ACC112 (cell line): ENCODE measurements at regions not wholly inside any gene's neighbourhood (a gene's known extent, or its start where the extent isn't known, plus 50 kb on each side); places are given as distances from the start of the nearest gene placed in this dataset.
"Not testable (repeated sequence)": the region's sequence is repeated elsewhere in the genome, so short reads cannot be mapped to it uniquely, and the experiment has no call there.

Source experiments
- H2AFZ ChIP-seq: fragments of 200-600 bp; sonication (generic); one replicate; pipeline ENCODE4 v1.6.0; 2017; ENCODE audit warnings: antibody characterized with exemption, low read length; ENCODE audit not compliant: unreplicated experiment
- H3K27ac ChIP-seq: fragments of 200-600 bp; sonication (generic); 2 replicates; pipeline ENCODE4 v1.5.1; 2014; ENCODE audit warnings: low read depth, mild to moderate bottlenecking, antibody characterized with exemption, low read length, moderate library complexity
- H3K27me3 ChIP-seq: fragments of 200-600 bp; sonication (generic); 2 replicates; pipeline ENCODE4 v1.6.1; 2014; ENCODE audit warnings: mild to moderate bottlenecking, antibody characterized with exemption, low read length, moderate library complexity, mixed read lengths; ENCODE audit not compliant: insufficient read depth
- H3K36me3 ChIP-seq: fragments of 200-600 bp; sonication (generic); 2 replicates; pipeline ENCODE4 v1.6.1; 2016; ENCODE audit warnings: mild to moderate bottlenecking, antibody characterized with exemption, low read length, moderate library complexity, mixed read lengths; ENCODE audit not compliant: insufficient read depth
- H3K4me1 ChIP-seq: fragments of 200-600 bp; sonication (generic); one replicate; pipeline ENCODE4 v1.6.1; 2016; ENCODE audit warnings: low read length, mixed read lengths; ENCODE audit not compliant: insufficient read depth, unreplicated experiment, control insufficient read depth
- H3K4me3 ChIP-seq: fragments of 200-600 bp; sonication (generic); 2 replicates; pipeline ENCODE4 v1.5.1; 2014; ENCODE audit warnings: mild to moderate bottlenecking, low read depth, low read length
- H3K79me2 ChIP-seq: fragments of 200-600 bp; sonication (generic); one replicate; pipeline ENCODE4 v1.6.0; 2016; ENCODE audit warnings: low read length; ENCODE audit not compliant: control insufficient read depth, unreplicated experiment, insufficient read depth

GRCh38 chr4:28443371-28443770 lies 1582.7 kb downstream of the STIM2 start:
- H3K36me3 ChIP-seq: no peaks in the 10 kb centered on the region
- no peaks in the 10 kb centered on the region for H3K27me3 ChIP-seq
- peaks cover 13% of the 10 kb centered on the region for H3K4me1 ChIP-seq
- H3K27ac ChIP-seq: no peak overlapping the region
- no peaks in the 10 kb centered on the region for H3K79me2 ChIP-seq
- no peak overlapping the region for H2AFZ ChIP-seq
- H3K4me3 ChIP-seq: no peak overlapping the region

DNA sequence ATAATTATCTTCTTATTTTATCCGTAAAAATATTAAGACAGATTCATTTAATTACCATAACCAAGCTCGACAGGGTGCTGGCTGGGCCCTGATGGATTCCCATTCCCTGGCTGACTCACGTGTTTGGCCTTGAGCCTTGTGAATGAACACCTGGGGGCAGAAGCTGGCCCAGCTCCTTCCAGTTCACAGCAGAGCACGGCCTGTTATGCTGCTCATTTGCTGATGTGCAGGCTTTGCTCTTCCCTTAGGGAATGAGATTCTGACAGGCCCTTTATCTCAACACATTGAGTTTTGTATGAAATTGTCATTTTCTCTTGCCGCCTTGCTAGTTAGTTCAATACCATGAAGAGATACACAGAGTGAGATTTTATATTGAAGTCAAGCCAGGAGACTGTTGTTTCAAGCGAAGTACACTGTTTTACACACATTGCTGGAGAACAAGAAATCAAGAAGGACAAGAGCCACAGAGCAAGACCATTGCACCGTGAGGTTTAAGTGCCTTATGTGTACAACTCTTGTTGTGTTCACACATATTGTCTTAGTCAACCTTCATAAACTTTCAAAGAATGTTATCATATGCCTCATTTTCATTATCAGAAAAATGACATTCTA lies 1583.3 kb downstream of the STIM2 start:
- no peak overlapping the region for H3K4me3 ChIP-seq
- no peaks in the 10 kb centered on the region for H3K27me3 ChIP-seq
- peaks cover 13% of the 10 kb centered on the region for H3K4me1 ChIP-seq
- H3K36me3 ChIP-seq: no peaks in the 10 kb centered on the region
- H3K79me2 ChIP-seq: no peaks in the 10 kb centered on the region
- H2AFZ ChIP-seq: no peak overlapping the region
- no peak overlapping the region for H3K27ac ChIP-seq

- Histone ChIP-seq H3K4me1 (peaks cover 8% of the 10 kb centered on the region), H3K79me2 (no peaks in the 10 kb centered on the region), H3K27me3 (no peaks in the 10 kb centered on the region), H2AFZ (peak overlapping the region; percentile 28), H3K4me3 (peak overlapping the region; percentile 31; the same call in 1 of the 2 replicates), H3K36me3 (no peaks in the 10 kb centered on the region), H3K27ac (peak overlapping the region; percentile 38)
Observed at GRCh38 chr4:28444886-28445496, 1584.3 kb downstream of the STIM2 start.

DNA sequence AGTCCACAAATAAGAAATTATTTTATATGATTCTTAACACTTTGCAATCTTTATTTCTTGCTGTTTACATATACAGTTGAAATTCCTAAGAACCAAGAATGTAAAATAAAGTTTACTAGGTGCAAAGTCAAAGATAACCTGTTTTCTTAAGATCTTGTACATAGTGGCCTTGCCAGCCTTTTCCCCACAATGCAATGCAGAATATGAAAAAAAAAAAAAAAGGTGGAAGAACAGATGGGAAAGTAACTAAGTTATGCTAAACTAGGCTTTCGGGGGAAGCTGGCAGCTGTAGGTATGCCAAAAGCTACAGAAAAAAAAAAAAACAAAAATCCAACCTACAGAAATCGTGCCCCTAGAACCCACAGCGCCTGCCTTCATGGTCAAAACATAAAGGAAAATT lies 1588.4 kb downstream of the STIM2 start:
- Histone ChIP-seq H3K4me3 (peak overlapping the region; percentile 61), H3K27ac (no peak overlapping the region), H3K36me3 (no peaks in the 10 kb centered on the region), H3K79me2 (no peaks in the 10 kb centered on the region), H3K4me1 (peaks cover 8% of the 10 kb centered on the region), H2AFZ (peak overlapping the region; percentile 57), H3K27me3 (no peaks in the 10 kb centered on the region)

- H3K27ac ChIP-seq: no peak overlapping the region
- no peaks in the 10 kb centered on the region for H3K36me3 ChIP-seq
- no peaks in the 10 kb centered on the region for H3K4me1 ChIP-seq
- no peaks in the 10 kb centered on the region for H3K27me3 ChIP-seq
- no peaks in the 10 kb centered on the region for H3K79me2 ChIP-seq
- H2AFZ ChIP-seq: no peak overlapping the region
- H3K4me3 ChIP-seq: no peak overlapping the region
Observed at GRCh38 chr4:28451346-28451745, 1590.7 kb downstream of the STIM2 start.

DNA sequence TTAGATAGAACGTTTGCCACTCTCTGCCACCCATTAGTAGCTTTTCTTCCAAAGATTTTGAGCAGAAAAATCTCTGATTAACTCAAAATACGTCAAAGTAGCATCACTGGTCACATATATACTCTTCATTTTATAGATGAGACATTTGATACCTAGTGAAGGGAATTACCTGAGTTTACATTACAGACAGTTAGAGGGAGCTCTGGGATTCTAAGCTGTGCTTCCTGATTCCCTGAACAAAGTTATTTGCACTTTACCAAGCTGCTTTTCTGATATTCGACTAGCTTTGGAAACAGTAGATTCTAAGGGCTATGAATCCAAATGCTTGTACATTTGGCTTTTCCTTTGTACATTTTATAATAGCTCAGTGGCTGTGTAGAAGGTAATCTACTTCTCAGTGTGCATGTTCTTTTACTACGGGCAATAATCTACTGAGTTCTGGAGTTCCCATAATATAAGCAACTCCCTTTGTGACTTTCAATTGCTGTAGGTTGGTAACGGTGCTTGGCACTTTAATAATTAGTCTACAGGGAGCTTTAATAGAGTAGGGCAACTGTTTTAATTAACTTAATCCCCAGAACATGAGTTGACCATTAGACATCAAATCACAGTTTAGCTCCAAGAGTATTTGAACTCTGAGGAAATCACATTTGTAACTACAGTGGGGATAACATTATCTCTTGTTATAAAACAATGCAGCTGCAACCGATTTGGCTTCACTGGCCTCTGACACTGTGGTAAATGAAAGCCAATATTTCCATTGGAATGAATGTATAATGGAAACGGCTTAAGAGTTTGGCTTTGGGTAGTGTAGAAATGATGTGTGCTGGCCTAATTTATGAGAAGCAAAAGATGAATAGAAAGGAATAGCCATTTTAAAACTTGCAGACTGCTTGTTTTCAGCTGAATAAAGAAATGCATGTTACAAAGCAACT lies 1602.4 kb downstream of the STIM2 start:
- Histone ChIP-seq H3K36me3 (no peaks in the 10 kb centered on the region), H3K27me3 (no peaks in the 10 kb centered on the region), H3K4me1 (peaks cover 7% of the 10 kb centered on the region), H3K79me2 (no peaks in the 10 kb centered on the region), H3K27ac (no peak overlapping the region), H2AFZ (peak overlapping the region; percentile 88), H3K4me3 (peak overlapping the region; percentile 34; the same call in 1 of the 2 replicates)

DNA sequence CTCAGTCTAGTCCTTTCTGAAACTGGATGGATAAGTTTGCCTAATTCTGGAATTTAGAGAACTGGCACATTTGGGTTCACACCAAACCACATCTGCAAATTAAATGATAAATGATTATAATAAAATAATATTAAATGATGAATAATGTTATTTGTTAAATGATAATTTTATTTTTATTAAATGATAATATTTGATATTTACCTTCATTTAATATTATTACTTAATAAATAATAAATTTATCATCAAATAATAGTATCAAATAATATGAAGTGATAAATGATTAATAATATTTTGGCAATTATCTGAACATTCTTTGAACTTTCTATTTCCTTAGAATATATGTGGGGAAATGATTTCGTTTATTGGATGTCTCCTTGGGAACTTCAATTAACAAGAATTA lies 1604.2 kb downstream of the STIM2 start:
- Histone ChIP-seq H3K4me1 (peaks cover 7% of the 10 kb centered on the region), H3K4me3 (no peak overlapping the region), H3K79me2 (no peaks in the 10 kb centered on the region)

DNA sequence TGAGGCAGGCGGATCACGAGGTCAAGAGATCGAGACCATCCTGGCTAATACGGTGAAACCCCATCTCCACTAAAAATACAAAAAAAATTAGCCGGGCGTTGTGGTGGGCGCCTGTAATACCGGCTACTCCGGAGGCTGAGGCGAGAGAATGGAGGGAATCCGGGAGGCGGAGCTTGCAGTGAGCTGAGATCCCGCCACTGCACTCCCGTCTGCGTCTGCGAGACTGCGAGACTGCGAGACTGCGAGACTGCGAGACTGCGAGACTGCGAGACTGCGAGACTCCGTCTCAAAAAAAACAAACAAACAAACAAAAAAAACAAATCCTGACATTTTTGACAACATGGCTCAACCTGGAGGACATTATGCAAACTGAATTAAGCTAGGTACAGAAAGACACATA lies 1606.2 kb downstream of the STIM2 start:
- H3K27ac ChIP-seq, H3K27me3 ChIP-seq, H3K36me3 ChIP-seq, H3K4me3 ChIP-seq, H2AFZ ChIP-seq, H3K4me1 ChIP-seq, H3K79me2 ChIP-seq: not testable (repeated sequence)

More for the DNA sequence above, 1604.2 kb downstream of the STIM2 start:
- Histone ChIP-seq H3K27ac (no peak overlapping the region), H3K36me3 (no peaks in the 10 kb centered on the region), H3K27me3 (no peaks in the 10 kb centered on the region), H2AFZ (no peak overlapping the region)

- H3K79me2 ChIP-seq: no peaks in the 10 kb centered on the region
Observed at GRCh38 chr4:28469387-28469786, 1608.7 kb downstream of the STIM2 start.

DNA sequence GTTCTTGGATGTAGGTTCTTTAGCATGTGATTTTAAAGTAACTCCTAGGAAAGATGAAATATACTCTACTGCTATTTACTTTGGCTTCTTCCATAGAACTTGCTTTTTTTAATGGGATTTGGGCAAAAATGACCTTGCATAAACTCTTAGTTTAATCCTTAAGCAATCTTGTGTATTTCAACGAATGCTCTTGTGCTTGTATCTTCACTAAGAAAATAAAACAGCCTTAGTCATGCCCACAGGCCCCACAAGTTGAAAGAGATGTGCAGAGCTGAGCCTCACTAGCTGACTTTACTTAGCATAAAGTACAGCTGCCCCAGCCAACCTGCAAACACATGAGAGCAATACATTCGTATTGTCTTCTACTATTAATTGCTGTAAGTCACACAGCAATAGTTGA lies 1609.2 kb downstream of the STIM2 start:
- no peaks in the 10 kb centered on the region for H3K27me3 ChIP-seq
- no peak overlapping the region for H3K4me3 ChIP-seq
- no peak overlapping the region for H2AFZ ChIP-seq
- H3K79me2 ChIP-seq: no peaks in the 10 kb centered on the region
- no peaks in the 10 kb centered on the region for H3K36me3 ChIP-seq
- no peaks in the 10 kb centered on the region for H3K4me1 ChIP-seq
- H3K27ac ChIP-seq: no peak overlapping the region

More at GRCh38 chr4:28469387-28469786, 1608.7 kb downstream of the STIM2 start:
- no peak overlapping the region for H3K4me3 ChIP-seq
- H2AFZ ChIP-seq: no peak overlapping the region
- no peaks in the 10 kb centered on the region for H3K36me3 ChIP-seq
- H3K27me3 ChIP-seq: no peaks in the 10 kb centered on the region
- no peaks in the 10 kb centered on the region for H3K4me1 ChIP-seq
- 0 out of 2 replicates have a peak overlapping the region, but pooled peaks have one; percentile 13 for H3K27ac ChIP-seq
